HEK293 (cell line): ENCODE measurements at regions not wholly inside any gene's neighbourhood (a gene's known extent, or its start where the extent isn't known, plus 50 kb on each side); places are given as distances from the start of the nearest gene placed in this dataset.

Experiments
- CTCF ChIA-PET: fragments of 350-600 bp; formaldehyde crosslinking; extraction: SDS; loops from one replicate; lab custom pipeline; 2021; ENCODE audit warnings: antibody characterized with exemption; lab: Yijun Ruan, JAX
- POLR2A ChIA-PET: fragments of 300-600 bp; formaldehyde crosslinking; extraction: SDS; loops from one replicate; lab custom pipeline; 2020; ENCODE audit warnings: antibody characterized with exemption, inconsistent platforms; lab: Yijun Ruan, JAX
- H3K27ac ChIP-seq: fragments of 200-500 bp; sonication (Bioruptor generic); 2 replicates; pipeline ENCODE4 v1.5.1; 2014; ENCODE audit warnings: low read depth, low read length, control low read depth, inconsistent platforms; ENCODE audit errors: extremely low read depth
- H3K36me3 ChIP-seq, 2 experiments: fragments of 200-500 bp in 1 of 2; sonication (Bioruptor generic) in 1 of 2; 1 replicate in 1 of 2; 2 replicates in 1 of 2; pipeline ENCODE4 v1.5.1; 2014 to 2017; ENCODE audit warnings: inconsistent platforms in 2 of 2, low read length in 2 of 2; ENCODE audit not compliant: control insufficient read depth in 2 of 2, insufficient read depth in 1 of 2
- H3K4me1 ChIP-seq: fragments of 200-500 bp; sonication (Bioruptor generic); 2 replicates; pipeline ENCODE4 v1.5.1; 2014; ENCODE audit warnings: mild to moderate bottlenecking, low read length, inconsistent platforms; ENCODE audit not compliant: control insufficient read depth, insufficient read depth
- H3K4me3 ChIP-seq: 2 replicates; pipeline ENCODE4 v1.5.1; 2011; ENCODE audit warnings: low read depth, mild to moderate bottlenecking, control low read depth, low read length, moderate library complexity
- H3K9me3 ChIP-seq: fragments of 200-500 bp; sonication (Bioruptor generic); 2 replicates; pipeline ENCODE4 v1.5.1; 2014; ENCODE audit warnings: low read depth, low read length, inconsistent platforms; ENCODE audit not compliant: control insufficient read depth, insufficient read depth
- AEBP2 ChIP-seq: fragments of 450-650 bp; formaldehyde crosslinking; IDR thresholded peaks from 2 replicates; pipeline ENCODE4 v1.5.1; 2016; ENCODE audit warnings: missing biosample characterization, missing genetic modification characterization, borderline replicate concordance
- BCL11B ChIP-seq: fragments of 450-650 bp; formaldehyde crosslinking; IDR thresholded peaks from 2 replicates; pipeline ENCODE4 v1.5.1; 2016; ENCODE audit warnings: low read depth, missing biosample characterization, missing genetic modification characterization
- GFI1B ChIP-seq: fragments of 450-650 bp; formaldehyde crosslinking; IDR thresholded peaks from 2 replicates; pipeline ENCODE4 v1.5.1; 2016; ENCODE audit warnings: missing biosample characterization, missing genetic modification characterization
- KLF16 ChIP-seq: fragments of 450-650 bp; formaldehyde crosslinking; IDR thresholded peaks from 2 replicates; pipeline ENCODE4 v1.5.1; 2017; ENCODE audit warnings: missing biosample characterization, missing genetic modification characterization
- PRDM2 ChIP-seq: fragments of 450-650 bp; formaldehyde crosslinking; IDR thresholded peaks from 2 replicates; pipeline ENCODE4 v1.5.1; 2016; ENCODE audit warnings: missing biosample characterization, missing genetic modification characterization, borderline replicate concordance
- SP7 ChIP-seq: fragments of 450-650 bp; formaldehyde crosslinking; IDR thresholded peaks from 2 replicates; pipeline ENCODE4 v1.5.1; 2016; ENCODE audit warnings: missing biosample characterization, missing genetic modification characterization
- TSHZ1 ChIP-seq: fragments of 450-650 bp; formaldehyde crosslinking; IDR thresholded peaks from 2 replicates; pipeline ENCODE4 v1.5.1; 2016; ENCODE audit warnings: missing biosample characterization, missing genetic modification characterization, borderline replicate concordance
- ZNF148 ChIP-seq: fragments of 450-650 bp; formaldehyde crosslinking; IDR thresholded peaks from 2 replicates; pipeline ENCODE4 v1.5.0; 2017; ENCODE audit warnings: missing biosample characterization, missing genetic modification characterization, borderline replicate concordance
- ZNF19 ChIP-seq: fragments of 450-650 bp; formaldehyde crosslinking; IDR thresholded peaks from 2 replicates; pipeline ENCODE4; 2016; ENCODE audit warnings: missing biosample characterization, missing genetic modification characterization, low read depth
- ZNF26 ChIP-seq: fragments of 450-650 bp; formaldehyde crosslinking; IDR thresholded peaks from 2 replicates; pipeline ENCODE4 v1.5.1; 2016; ENCODE audit warnings: missing biosample characterization, missing genetic modification characterization
- ZNF354C ChIP-seq: fragments of 450-650 bp; formaldehyde crosslinking; IDR thresholded peaks from 2 replicates; pipeline ENCODE4 v1.5.1; 2016; ENCODE audit warnings: missing biosample characterization, missing genetic modification characterization, low read depth, borderline replicate concordance
- ZNF518A ChIP-seq: fragments of 450-650 bp; formaldehyde crosslinking; conservative IDR thresholded peaks from 2 replicates; pipeline ENCODE4 v1.5.1; 2016; ENCODE audit warnings: low read depth, missing biosample characterization, missing genetic modification characterization
- ZNF529 ChIP-seq: fragments of 450-650 bp; formaldehyde crosslinking; IDR thresholded peaks from 2 replicates; pipeline ENCODE4 v1.5.1; 2017; ENCODE audit warnings: missing genetic modification characterization, missing biosample characterization; ENCODE audit not compliant: insufficient replicate concordance
- ZNF555 ChIP-seq: fragments of 450-650 bp; formaldehyde crosslinking; conservative IDR thresholded peaks from 2 replicates; pipeline ENCODE4 v1.5.1; 2017; ENCODE audit warnings: missing biosample characterization, mild to moderate bottlenecking, missing genetic modification characterization, inconsistent platforms
- ZNF776 ChIP-seq: fragments of 450-650 bp; formaldehyde crosslinking; IDR thresholded peaks from 2 replicates; pipeline ENCODE4 v1.5.0; 2017; ENCODE audit warnings: missing biosample characterization, missing genetic modification characterization, borderline replicate concordance

GRCh38 chr6:132072271-132072670 lies 121.1 kb upstream of the CCN2 start (continued):
- TF ChIP-seq TSHZ1 (tag by site-specific recombination) (no peak), GFI1B (tag by site-specific recombination) (no peak), SP7 (tag by site-specific recombination) (no peak), ZNF529 (no peak), PRDM2 (tag by site-specific recombination) (no peak), ZNF19 (tag by site-specific recombination) (no peak), ZNF518A (tag by site-specific recombination) (no peak), AEBP2 (no peak)

- POLR2A ChIA-PET: interaction anchor here (0.6 kb wide), 1 partner anchor 726 kb away, joined by 3 read pairs; no protein-coding TSS in a partner anchor
- CTCF ChIA-PET: interaction anchor here (0.7 kb wide), 1 partner anchor 90 kb away, joined by 3 read pairs; no protein-coding TSS in a partner anchor
Measured at GRCh38 chr6:132070356-132070755, 119.2 kb upstream of the CCN2 start.

More at GRCh38 chr6:132070356-132070755, 119.2 kb upstream of the CCN2 start:
- TF ChIP-seq ZNF354C (tag by site-specific recombination): no peak
- TF ChIP-seq ZNF26 (tag by site-specific recombination): no peak
- TF ChIP-seq BCL11B (tag by site-specific recombination): no peak
- no peak for TF ChIP-seq KLF16 (tag by site-specific recombination)
- TF ChIP-seq ZNF148 (tag by site-specific recombination): no peak
- TF ChIP-seq ZNF776: no peak
- no peak for TF ChIP-seq ZNF555 (tag by site-specific recombination)
- TF ChIP-seq, all 188 proteins: peak for 0
- no peak overlapping the region for H3K27ac ChIP-seq
- no peaks in the 10 kb centered on the region for H3K9me3 ChIP-seq
- H3K4me1 ChIP-seq: no peaks in the 10 kb centered on the region
- no peaks in the 10 kb centered on the region for H3K36me3 ChIP-seq
- H3K4me3 ChIP-seq: no peak overlapping the region
